Osteoblast (primary cell): ENCODE measurements at regions not wholly inside any gene's neighbourhood (a gene's known extent, or its start where the extent isn't known, plus 50 kb on each side); places are given as distances from the start of the nearest gene placed in this dataset. TPM values are rescaled to one million over a fixed set of nuclear protein-coding genes. Genes with fewer than 3 reads are reported as not detected.
"Not testable (repeated sequence)": the region's sequence is repeated elsewhere in the genome, so short reads cannot be mapped to it uniquely, and the experiment has no call there.

Experiments used
- DNase-seq: peaks from one replicate; pipeline ENCODE4 v3.0.0; 2011; ENCODE audit warnings: low spot score, mixed read lengths; ENCODE audit not compliant: insufficient read length; ENCODE audit errors: missing footprints
- H2AFZ ChIP-seq: 2 replicates; pipeline ENCODE4 v1.6.0; 2011; ENCODE audit warnings: mild to moderate bottlenecking, low read length
- H3K27ac ChIP-seq: 2 replicates; pipeline ENCODE4 v1.5.1; 2011; ENCODE audit warnings: mild to moderate bottlenecking, low read depth, low read length, moderate library complexity
- H3K27me3 ChIP-seq: 2 replicates; pipeline ENCODE4 v1.6.0; 2012; ENCODE audit warnings: mild to moderate bottlenecking, control low read depth, inconsistent platforms, low read length, moderate library complexity; ENCODE audit not compliant: insufficient read depth
- H3K36me3 ChIP-seq: 2 replicates; pipeline ENCODE4 v1.5.1; 2011; ENCODE audit warnings: mild to moderate bottlenecking, low read length, control low read depth, moderate library complexity; ENCODE audit not compliant: insufficient read depth
- H3K4me1 ChIP-seq: 2 replicates; pipeline ENCODE4 v1.5.1; 2011; ENCODE audit warnings: mild to moderate bottlenecking, low read length, control low read depth, moderate library complexity; ENCODE audit not compliant: insufficient read depth
- H3K4me2 ChIP-seq: 2 replicates; pipeline ENCODE4 v1.6.0; 2011; ENCODE audit warnings: mild to moderate bottlenecking, low read length; ENCODE audit not compliant: insufficient read depth
- H3K4me3 ChIP-seq: fragments of 200-600 bp; sonication (generic); 3 replicates; pipeline ENCODE4 v1.5.1; 2012; ENCODE audit warnings: mild to moderate bottlenecking, low read length, inconsistent platforms; ENCODE audit not compliant: insufficient read depth
- H3K79me2 ChIP-seq: 2 replicates; pipeline ENCODE4 v1.6.0; 2012; ENCODE audit warnings: mild to moderate bottlenecking, low read length, control low read depth, inconsistent platforms; ENCODE audit not compliant: insufficient read depth
- H3K9me3 ChIP-seq: 2 replicates; pipeline ENCODE4 v1.5.1; 2011; ENCODE audit warnings: low read depth, low read length, control low read depth
- H4K20me1 ChIP-seq: 2 replicates; pipeline ENCODE4 v1.6.0; 2012; ENCODE audit warnings: mild to moderate bottlenecking, low read length, control low read depth; ENCODE audit not compliant: insufficient read depth
- small RNA-seq: library from RNA; depleted of rRNA; stranded (forward); fragments of <200 nt; gene quantifications from one replicate; pipeline ENCODE3, GENCODE V24; 2012

DNA sequence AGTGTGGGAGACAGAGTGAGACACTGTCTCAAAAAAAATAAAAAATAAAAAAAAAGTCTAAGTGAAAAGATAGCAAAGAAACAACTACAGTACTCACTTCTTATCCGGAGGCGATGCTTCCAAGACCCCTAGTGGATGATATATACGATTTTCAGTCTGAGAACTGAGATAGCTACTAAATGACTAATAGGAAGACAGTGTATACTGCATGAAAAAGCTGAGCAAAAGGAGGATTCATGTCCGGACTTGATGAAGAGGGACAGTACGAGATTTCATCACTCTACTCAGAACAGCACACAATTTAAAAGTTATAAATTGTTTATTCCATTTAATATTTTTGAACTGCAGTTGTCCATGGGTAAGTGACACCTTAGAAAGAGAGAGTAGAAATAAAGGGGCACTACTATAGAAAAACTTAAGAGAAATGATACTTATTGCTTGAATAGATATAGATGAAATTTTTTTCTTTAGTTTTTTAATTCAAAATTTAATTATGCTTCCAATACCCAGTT is 190.7 kb downstream of the POTEB3 start:
- H4K20me1 ChIP-seq, DNase-seq, H3K27ac ChIP-seq, H3K9me3 ChIP-seq, H3K36me3 ChIP-seq, H2AFZ ChIP-seq, H3K79me2 ChIP-seq, H3K27me3 ChIP-seq, H3K4me2 ChIP-seq, H3K4me3 ChIP-seq, H3K4me1 ChIP-seq: not testable (repeated sequence)

Small RNA genes in the stretch of these regions (small RNA-seq; reads per million reads assigned to genes)
- gene RNU6-1235P = not detected
